Loucy (cell line): ENCODE measurements at regions not wholly inside any gene's neighbourhood (a gene's known extent, or its start where the extent isn't known, plus 50 kb on each side); places are given as distances from the start of the nearest gene placed in this dataset.

Experiments used
- CTCF ChIP-seq: fragments of 200-600 bp; sonication (generic); conservative IDR thresholded peaks from 2 replicates; pipeline ENCODE4 v1.5.1; 2014; ENCODE audit warnings: mild to moderate bottlenecking, antibody characterized with exemption, low read length
- EZH2phosphoT487 ChIP-seq: fragments of 200-600 bp; IDR thresholded peaks from 2 replicates; pipeline ENCODE4 v1.6.1; 2018; ENCODE audit warnings: antibody characterized with exemption, mild to moderate bottlenecking, moderate library complexity, borderline replicate concordance

DNA sequence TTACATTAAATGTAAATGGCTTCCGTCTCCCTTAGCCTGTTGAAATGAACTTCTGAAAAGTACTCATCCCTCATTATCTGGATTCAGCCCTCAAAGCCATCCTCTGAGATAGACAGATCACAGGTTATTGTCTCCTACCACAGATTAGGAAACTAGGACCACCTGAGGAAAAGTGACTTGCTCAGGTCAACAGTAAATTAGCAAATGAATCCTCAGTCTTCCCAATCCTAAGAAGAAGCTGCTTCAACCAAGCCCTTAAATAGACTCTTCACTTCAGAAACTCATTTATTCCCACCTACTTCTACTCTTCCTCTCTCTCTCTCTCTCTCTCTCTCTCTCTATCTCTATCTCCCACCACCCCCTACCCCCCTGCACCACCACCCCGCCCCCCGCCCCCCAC is 152.3 kb downstream of the DMRTA2 start:
- no peak for TF ChIP-seq CTCF
- no peak for TF ChIP-seq EZH2phosphoT487
